ENCODE measurements at regions not wholly inside any gene's neighbourhood (a gene's known extent, or its start where the extent isn't known, plus 50 kb on each side); places are given as distances from the start of the nearest gene placed in this dataset.

GRCh38 chrX:98646351-98646750 is 1762.6 kb downstream of the RPA4 start:
- H4K20me1 ChIP-seq (ENCODE audit: control insufficient read depth, extremely low read depth, insufficient read depth, low read length), result no peaks in the 10 kb centered on the region
- no peak overlapping the region for H3K4me3 ChIP-seq (replicated peaks in 1 of 4; ENCODE audit: control extremely low read depth in 1 of 4, insufficient read depth in 1 of 4, low read depth in 3 of 4, low read length in 4 of 4)
- H3K4me2 ChIP-seq (ENCODE audit: extremely low read depth, insufficient read depth, low read length), result no peak overlapping the region
- H3K4me1 ChIP-seq (ENCODE audit: control insufficient read depth, extremely low read depth, insufficient read depth, low read length), result no peaks in the 10 kb centered on the region
- H3K27ac ChIP-seq (ENCODE audit: insufficient read depth, low read length), result no peak overlapping the region
- TF ChIP-seq CTCF (conservative IDR thresholded peaks at IDR 0.05 in 1 of 2, IDR thresholded peaks at IDR 0.05 in 1 of 2; ENCODE audit: low read depth in 1 of 2, low read length in 2 of 2) (no peak), EZH2 (IDR thresholded peaks at IDR 0.05; ENCODE audit: low read length, missing control alignments) (no peak)
- no peak overlapping the region for H3K9ac ChIP-seq (ENCODE audit: insufficient read depth, low read length)
- DNase-seq (ENCODE audit: low read depth in 2 of 2), result no peak
- no peaks in the 10 kb centered on the region for H3K36me3 ChIP-seq (ENCODE audit: control insufficient read depth, insufficient read depth, low read length)
- no peaks in the 10 kb centered on the region for H3K27me3 ChIP-seq (ENCODE audit: control insufficient read depth, insufficient read depth, low read length)
- no peaks in the 10 kb centered on the region for H3K79me2 ChIP-seq (ENCODE audit: control insufficient read depth, insufficient read depth, low read length)
- no peaks in the 10 kb centered on the region for H3K9me3 ChIP-seq (ENCODE audit: control insufficient read depth, insufficient read depth, low read depth, low read length)
- H2AFZ ChIP-seq (ENCODE audit: low read length), result no peak overlapping the region

GRCh38 chrX:98654565-98654964 is 1755.5 kb downstream of the PCDH19 start:
- Histone ChIP-seq H3K27me3 (ENCODE audit: control insufficient read depth, insufficient read depth, low read length) (no peaks in the 10 kb centered on the region), H3K4me1 (ENCODE audit: control insufficient read depth, extremely low read depth, insufficient read depth, low read length) (no peaks in the 10 kb centered on the region), H3K79me2 (ENCODE audit: control insufficient read depth, insufficient read depth, low read length) (no peaks in the 10 kb centered on the region), H3K4me2 (ENCODE audit: extremely low read depth, insufficient read depth, low read length) (no peak overlapping the region), H2AFZ (ENCODE audit: low read length) (no peak overlapping the region), H4K20me1 (ENCODE audit: control insufficient read depth, extremely low read depth, insufficient read depth, low read length) (no peaks in the 10 kb centered on the region), H3K4me3 (replicated peaks in 1 of 4; ENCODE audit: control extremely low read depth in 1 of 4, insufficient read depth in 1 of 4, low read depth in 3 of 4, low read length in 4 of 4) (no peak overlapping the region), H3K27ac (ENCODE audit: insufficient read depth, low read length) (no peak overlapping the region), H3K36me3 (ENCODE audit: control insufficient read depth, insufficient read depth, low read length) (no peaks in the 10 kb centered on the region), H3K9me3 (ENCODE audit: control insufficient read depth, insufficient read depth, low read depth, low read length) (no peaks in the 10 kb centered on the region), H3K9ac (ENCODE audit: insufficient read depth, low read length) (no peak overlapping the region)
- DNase-seq (ENCODE audit: low read depth in 2 of 2), result no peak
- TF ChIP-seq CTCF (conservative IDR thresholded peaks at IDR 0.05 in 1 of 2, IDR thresholded peaks at IDR 0.05 in 1 of 2; ENCODE audit: low read depth in 1 of 2, low read length in 2 of 2) (no peak), EZH2 (IDR thresholded peaks at IDR 0.05; ENCODE audit: low read length, missing control alignments) (no peak)
